Ishikawa (cell line): ENCODE measurements at regions not wholly inside any gene's neighbourhood (a gene's known extent, or its start where the extent isn't known, plus 50 kb on each side); places are given as distances from the start of the nearest gene placed in this dataset.

ENCODE experiments used
- CEBPB ChIP-seq: IDR thresholded peaks from 2 replicates; pipeline ENCODE4 v1.6.1; 2012
- CREB1 ChIP-seq: IDR thresholded peaks from 2 replicates; pipeline ENCODE4 v1.6.1; 2012; ENCODE audit warnings: low read depth
- EGR1 ChIP-seq: IDR thresholded peaks from 2 replicates; pipeline ENCODE4 v1.6.1; 2012
- EP300 ChIP-seq: IDR thresholded peaks from 2 replicates; pipeline ENCODE4 v1.6.1; 2012; ENCODE audit warnings: borderline replicate concordance
- FOXM1 ChIP-seq: IDR thresholded peaks from 2 replicates; pipeline ENCODE4 v1.6.1; 2012; ENCODE audit warnings: low read depth, borderline replicate concordance
- MAX ChIP-seq: IDR thresholded peaks from 2 replicates; pipeline ENCODE4 v1.6.1; 2012
- NFIC ChIP-seq: IDR thresholded peaks from 2 replicates; pipeline ENCODE4 v1.6.1; 2012
- RAD21 ChIP-seq: IDR thresholded peaks from 2 replicates; pipeline ENCODE4 v1.6.1; 2012; ENCODE audit warnings: low read depth
- TAF1 ChIP-seq: IDR thresholded peaks from 2 replicates; pipeline ENCODE4 v1.6.1; 2012; ENCODE audit warnings: low read depth, mild to moderate bottlenecking
- TCF12 ChIP-seq: IDR thresholded peaks from 2 replicates; pipeline ENCODE4 v1.6.1; 2012; ENCODE audit warnings: low read depth
- TEAD4 ChIP-seq: IDR thresholded peaks from 2 replicates; pipeline ENCODE4 v1.6.1; 2012
- YY1 ChIP-seq: IDR thresholded peaks from 2 replicates; pipeline ENCODE4 v1.6.1; 2012; ENCODE audit warnings: low read depth
- ZBTB7A ChIP-seq: IDR thresholded peaks from 2 replicates; pipeline ENCODE4 v1.6.1; 2012; ENCODE audit warnings: low read depth
- TF ChIP-seq, protein P1 (sequence below): IDR thresholded peaks from 2 replicates; pipeline ENCODE4 v1.6.1; 2012; ENCODE audit warnings: low read depth, mild to moderate bottlenecking
- TF ChIP-seq, protein P2 (sequence below): IDR thresholded peaks from 2 replicates; pipeline ENCODE4 v1.6.1; 2012

- no peak for TF ChIP-seq EP300
- TF ChIP-seq MAX: no peak
- no peak for TF ChIP-seq TEAD4
- no peak for TF ChIP-seq FOXM1
- no peak for TF ChIP-seq TAF1
- TF ChIP-seq CREB1: no peak
- TF ChIP-seq, protein P1, sequence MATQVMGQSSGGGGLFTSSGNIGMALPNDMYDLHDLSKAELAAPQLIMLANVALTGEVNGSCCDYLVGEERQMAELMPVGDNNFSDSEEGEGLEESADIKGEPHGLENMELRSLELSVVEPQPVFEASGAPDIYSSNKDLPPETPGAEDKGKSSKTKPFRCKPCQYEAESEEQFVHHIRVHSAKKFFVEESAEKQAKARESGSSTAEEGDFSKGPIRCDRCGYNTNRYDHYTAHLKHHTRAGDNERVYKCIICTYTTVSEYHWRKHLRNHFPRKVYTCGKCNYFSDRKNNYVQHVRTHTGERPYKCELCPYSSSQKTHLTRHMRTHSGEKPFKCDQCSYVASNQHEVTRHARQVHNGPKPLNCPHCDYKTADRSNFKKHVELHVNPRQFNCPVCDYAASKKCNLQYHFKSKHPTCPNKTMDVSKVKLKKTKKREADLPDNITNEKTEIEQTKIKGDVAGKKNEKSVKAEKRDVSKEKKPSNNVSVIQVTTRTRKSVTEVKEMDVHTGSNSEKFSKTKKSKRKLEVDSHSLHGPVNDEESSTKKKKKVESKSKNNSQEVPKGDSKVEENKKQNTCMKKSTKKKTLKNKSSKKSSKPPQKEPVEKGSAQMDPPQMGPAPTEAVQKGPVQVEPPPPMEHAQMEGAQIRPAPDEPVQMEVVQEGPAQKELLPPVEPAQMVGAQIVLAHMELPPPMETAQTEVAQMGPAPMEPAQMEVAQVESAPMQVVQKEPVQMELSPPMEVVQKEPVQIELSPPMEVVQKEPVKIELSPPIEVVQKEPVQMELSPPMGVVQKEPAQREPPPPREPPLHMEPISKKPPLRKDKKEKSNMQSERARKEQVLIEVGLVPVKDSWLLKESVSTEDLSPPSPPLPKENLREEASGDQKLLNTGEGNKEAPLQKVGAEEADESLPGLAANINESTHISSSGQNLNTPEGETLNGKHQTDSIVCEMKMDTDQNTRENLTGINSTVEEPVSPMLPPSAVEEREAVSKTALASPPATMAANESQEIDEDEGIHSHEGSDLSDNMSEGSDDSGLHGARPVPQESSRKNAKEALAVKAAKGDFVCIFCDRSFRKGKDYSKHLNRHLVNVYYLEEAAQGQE: no peak
- TF ChIP-seq TCF12: no peak
- TF ChIP-seq CEBPB: no peak
- no peak for TF ChIP-seq YY1
- TF ChIP-seq, protein P2, sequence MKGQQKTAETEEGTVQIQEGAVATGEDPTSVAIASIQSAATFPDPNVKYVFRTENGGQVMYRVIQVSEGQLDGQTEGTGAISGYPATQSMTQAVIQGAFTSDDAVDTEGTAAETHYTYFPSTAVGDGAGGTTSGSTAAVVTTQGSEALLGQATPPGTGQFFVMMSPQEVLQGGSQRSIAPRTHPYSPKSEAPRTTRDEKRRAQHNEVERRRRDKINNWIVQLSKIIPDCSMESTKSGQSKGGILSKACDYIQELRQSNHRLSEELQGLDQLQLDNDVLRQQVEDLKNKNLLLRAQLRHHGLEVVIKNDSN: no peak
- no peak for TF ChIP-seq ZBTB7A
- no peak for TF ChIP-seq NFIC
- TF ChIP-seq EGR1: no peak
- TF ChIP-seq RAD21: no peak
These were observed 484.4 kb upstream of the ADAMTS9 start for GRCh38 chr3:65172209-65172608.

- peak; percentile 47 for TF ChIP-seq RAD21
- no peak for TF ChIP-seq NFIC
- TF ChIP-seq, protein P1: no peak
- no peak for TF ChIP-seq FOXM1
These were observed 482.7 kb upstream of the ADAMTS9 start for GRCh38 chr3:65170390-65171042.

DNA sequence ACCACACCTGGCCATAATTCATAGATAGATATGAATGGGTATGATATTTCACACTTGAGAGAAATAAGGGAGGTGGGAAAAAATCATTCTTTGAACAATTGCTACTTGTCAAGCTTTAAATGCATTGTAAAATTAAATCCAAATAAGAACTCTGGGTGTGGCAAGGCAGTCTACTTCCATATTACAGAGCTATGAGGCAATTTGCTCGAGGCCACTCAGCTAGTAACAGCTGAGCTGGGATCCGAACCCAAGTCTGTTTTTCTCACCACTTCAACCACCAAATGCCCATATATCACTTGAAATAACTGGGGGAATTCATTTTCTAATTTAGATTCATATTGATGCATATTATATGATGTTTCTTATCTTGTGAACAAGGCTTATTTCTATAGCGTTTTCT, 482.2 kb upstream of the ADAMTS9 start:
- TF ChIP-seq, protein P1: no peak
- TF ChIP-seq ZBTB7A (no peak), NFIC (no peak), TEAD4 (no peak), CEBPB (no peak), EGR1 (no peak), YY1 (no peak), MAX (no peak), EP300 (no peak), RAD21 (no peak), FOXM1 (no peak), TCF12 (no peak), CREB1 (no peak), TAF1 (no peak)
- TF ChIP-seq, protein P2: no peak

GRCh38 chr3:65168547-65168946, 480.7 kb upstream of the ADAMTS9 start:
- no peak for TF ChIP-seq TAF1
- TF ChIP-seq TCF12: no peak
- no peak for TF ChIP-seq FOXM1
- TF ChIP-seq NFIC: no peak
- no peak for TF ChIP-seq MAX
- TF ChIP-seq EP300: no peak
- TF ChIP-seq CEBPB: no peak
- TF ChIP-seq RAD21: no peak
- TF ChIP-seq, protein P1: no peak
- TF ChIP-seq EGR1: no peak
- TF ChIP-seq CREB1: no peak
- no peak for TF ChIP-seq YY1
- no peak for TF ChIP-seq ZBTB7A
- TF ChIP-seq, protein P2: no peak
- TF ChIP-seq TEAD4: no peak
